Dedifferentiated amniotic fluid mesenchymal stem cell (primary cell): ENCODE measurements at regions not wholly inside any gene's neighbourhood (a gene's known extent, or its start where the extent isn't known, plus 50 kb on each side); places are given as distances from the start of the nearest gene placed in this dataset.
"Not testable (repeated sequence)": the region's sequence is repeated elsewhere in the genome, so short reads cannot be mapped to it uniquely, and the experiment has no call there.

Experiments
- DNase-seq: peaks from one replicate; pipeline ENCODE4 v3.0.0-alpha.2; 2016; ENCODE audit errors: extremely low spot score

GRCh38 chr2:193496786-193497185 lies 1302.1 kb upstream of the TMEFF2 start:
- no peak for DNase-seq

DNA sequence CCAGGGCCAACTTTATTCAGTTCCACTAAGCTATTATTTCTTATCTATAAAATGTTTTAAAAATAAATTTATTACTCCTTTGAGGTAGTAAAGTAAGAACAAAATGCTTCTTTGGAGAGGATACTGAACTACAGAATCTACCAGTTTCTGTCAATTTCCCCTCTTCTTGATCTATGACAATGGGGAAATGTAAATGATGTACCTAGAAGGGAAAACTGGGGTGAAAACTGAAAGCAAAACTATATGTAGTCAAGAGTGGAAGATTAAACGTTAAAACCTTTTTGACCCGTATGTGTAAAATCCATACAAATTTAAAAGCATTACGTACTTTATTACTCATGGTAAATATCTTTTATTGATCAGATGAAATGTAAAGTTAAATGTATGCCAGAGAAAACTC lies 1287.8 kb upstream of the TMEFF2 start:
- DNase-seq, result no peak

DNA sequence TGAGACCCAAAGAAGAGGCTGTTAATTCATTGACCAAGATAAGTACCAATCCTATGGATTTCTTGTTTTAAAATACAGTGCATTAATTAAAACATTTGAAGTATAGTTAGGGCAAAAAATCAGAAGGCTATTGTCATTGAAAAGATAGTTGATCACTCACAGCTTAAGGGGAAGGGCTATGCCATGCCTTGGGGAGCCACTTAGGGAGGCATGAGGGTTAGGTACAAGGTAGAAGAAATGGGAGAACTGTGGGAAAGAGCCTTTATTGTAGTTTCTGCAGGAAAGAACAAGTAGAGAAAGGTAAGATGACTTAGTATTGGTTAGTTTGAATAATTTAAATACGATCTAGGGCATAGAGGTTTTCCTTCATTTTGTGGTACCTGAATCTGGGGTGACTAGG lies 1285.5 kb upstream of the TMEFF2 start:
- no peak for DNase-seq

DNA sequence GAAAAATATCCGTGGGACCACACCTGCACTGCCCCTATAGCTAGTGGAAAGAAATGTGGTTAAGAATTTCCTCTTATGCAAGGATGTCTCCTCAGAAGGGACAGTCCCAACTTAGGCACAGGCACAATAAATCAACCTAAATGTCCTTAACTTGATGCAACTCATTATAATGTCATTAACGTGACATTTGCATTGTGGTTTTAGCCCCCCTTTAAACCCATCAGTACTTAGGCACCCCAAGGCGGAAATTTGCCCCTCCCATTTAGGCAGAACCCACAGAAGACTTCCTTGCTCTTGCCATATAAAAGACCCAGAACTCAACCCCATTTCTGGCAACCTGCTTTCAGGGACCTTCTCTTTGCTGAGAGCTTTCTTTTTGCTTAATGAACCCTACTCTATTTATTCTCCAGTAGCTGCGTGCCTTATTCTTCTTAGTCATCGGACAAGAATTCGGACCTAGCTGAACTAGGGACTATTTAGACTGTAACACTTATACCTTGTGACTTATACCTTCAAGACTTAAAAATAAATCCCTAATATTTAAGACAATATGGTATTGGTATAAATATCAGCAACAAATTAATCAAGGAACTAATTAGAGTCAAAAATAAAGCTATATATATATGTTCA lies 1281.6 kb upstream of the TMEFF2 start:
- no peak for DNase-seq

DNA sequence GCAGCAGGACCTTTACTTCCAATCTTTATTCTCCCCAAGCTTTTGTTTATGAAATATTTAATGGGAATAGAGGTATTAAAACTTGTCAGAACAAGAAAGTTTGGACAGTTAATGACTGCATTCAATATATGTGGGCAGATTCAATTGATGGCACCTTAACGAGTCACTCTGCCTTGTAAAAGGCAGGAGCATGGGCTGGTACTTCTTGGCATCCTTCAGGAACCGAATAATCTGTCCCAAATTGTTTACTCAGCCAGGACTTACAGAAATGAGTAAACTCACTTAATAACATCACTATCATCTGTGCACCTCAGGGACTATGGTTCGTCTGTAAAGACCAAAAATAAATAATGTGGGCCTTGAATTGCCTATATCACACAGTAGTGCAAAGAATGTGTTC lies 1280.3 kb upstream of the TMEFF2 start:
- no peak for DNase-seq

DNA sequence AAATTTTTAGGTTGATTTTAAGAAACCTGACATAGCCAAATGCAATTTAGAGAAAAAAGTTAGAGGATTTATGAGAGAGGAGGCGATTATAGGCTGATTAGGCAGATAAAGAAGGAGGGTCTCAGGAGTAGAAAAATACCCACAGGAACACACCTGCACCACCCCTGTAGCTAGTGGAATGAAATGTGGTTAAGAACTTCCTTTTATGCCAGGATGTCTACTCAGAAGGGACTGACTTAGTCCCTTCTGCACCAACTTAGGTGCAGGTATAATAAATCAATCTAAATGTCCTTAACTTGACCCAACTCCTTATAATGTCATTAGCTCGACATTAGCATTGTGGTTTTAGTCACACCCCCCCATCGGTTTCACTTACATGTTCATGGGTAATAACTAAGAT lies 1274.5 kb upstream of the TMEFF2 start:
- DNase-seq, result no peak

DNA sequence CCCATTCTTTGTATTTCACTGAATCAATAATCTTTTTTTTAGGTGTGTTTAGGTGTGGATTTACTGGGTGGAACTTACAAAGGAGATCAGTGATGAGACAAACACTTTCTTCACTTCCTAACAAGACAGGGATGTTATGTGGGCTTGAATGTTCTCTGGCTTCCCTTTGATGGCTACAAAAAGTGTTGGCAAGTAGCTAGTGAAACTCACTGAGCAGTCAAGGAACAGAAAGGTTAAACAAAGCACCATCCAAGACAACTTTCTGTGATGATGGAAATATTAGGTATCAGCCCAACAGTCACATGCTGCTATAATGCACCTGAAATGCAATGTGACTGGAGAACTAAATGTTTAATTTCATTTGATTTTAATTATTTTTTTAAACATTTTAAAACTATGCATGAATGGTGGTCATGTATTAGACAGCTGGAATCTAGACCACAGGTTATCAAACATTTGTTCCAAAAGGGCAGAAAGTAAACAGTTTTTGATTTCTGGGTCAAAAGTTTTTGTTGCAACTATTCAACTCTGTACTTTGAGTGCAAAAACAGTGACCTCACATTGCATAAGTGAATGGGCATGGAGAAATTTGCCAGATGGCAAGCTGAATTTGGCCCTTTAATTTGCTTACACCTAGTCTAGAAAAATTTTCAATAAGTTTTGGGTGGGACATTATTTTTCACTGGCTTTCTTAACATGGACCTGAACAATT lies 1272.7 kb upstream of the TMEFF2 start:
- DNase-seq, result no peak

DNA sequence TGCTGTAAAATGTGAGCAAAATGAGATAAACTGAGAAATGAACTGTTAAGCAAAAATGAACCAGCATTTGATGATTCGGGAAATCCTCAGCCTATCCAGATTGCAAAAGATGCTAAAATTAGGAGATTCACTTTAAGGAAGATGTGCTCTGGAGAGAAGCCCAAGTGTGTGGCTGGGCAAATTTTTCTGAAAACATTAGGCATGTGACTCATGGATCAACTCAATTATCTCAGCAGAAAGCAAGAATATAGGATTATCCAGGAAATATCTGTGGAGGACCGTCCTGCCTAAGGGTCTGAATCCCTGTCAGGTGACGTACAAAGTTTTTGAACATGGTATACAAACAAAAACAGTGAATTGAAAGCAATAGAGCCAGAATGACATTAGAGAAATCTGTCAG lies 1268.3 kb upstream of the TMEFF2 start:
- no peak for DNase-seq

GRCh38 chr2:193462411-193462810 lies 1267.7 kb upstream of the TMEFF2 start:
- peak; percentile 22 for DNase-seq

GRCh38 chr2:193461431-193461934 lies 1266.8 kb upstream of the TMEFF2 start:
- peak; percentile 30 for DNase-seq

DNA sequence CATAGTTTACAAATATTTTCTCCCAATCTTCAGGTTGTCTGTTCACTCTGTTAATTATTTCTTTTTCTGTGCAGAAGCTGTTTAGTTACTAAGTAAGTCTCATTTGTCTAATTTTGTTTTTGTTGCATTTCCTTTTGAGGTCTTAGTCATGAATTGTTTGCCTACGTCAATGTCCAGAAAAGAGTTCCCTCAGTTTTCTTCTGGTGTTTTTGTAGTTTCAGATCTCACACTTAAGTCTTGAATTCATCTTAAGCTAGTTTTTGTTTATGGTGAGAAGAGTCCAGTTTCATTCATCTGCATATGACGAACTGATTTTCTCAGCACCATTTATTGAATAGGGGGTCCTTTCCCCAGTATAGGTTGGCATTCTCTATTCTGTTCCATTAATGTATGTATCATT lies 1252.2 kb upstream of the TMEFF2 start:
- no peak for DNase-seq

GRCh38 chr2:193442293-193442692 lies 1247.6 kb upstream of the TMEFF2 start:
- DNase-seq, result no peak

- no peak for DNase-seq
Measured at GRCh38 chr2:193428336-193428818, 1233.6 kb upstream of the TMEFF2 start.

DNA sequence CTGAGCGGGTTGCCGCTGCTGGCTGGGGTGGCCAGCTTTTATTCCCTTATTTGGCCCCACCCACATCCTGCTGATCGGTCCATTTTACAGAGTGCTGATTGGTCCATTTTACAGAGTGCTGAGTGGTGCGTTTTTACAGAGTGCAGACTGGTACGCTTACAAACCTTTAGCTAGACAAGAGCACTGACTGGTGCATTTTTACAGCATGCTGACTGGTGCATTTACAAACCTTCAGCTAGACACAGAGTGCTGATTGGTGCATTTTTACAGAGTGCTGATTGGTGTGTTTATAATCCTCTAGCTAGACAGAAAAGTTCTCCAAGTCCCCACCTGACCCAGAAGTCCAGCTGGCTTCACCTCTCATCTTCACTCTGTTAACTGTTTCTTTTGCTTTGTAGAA lies 1217.6 kb upstream of the TMEFF2 start:
- not testable (repeated sequence) for DNase-seq

DNA sequence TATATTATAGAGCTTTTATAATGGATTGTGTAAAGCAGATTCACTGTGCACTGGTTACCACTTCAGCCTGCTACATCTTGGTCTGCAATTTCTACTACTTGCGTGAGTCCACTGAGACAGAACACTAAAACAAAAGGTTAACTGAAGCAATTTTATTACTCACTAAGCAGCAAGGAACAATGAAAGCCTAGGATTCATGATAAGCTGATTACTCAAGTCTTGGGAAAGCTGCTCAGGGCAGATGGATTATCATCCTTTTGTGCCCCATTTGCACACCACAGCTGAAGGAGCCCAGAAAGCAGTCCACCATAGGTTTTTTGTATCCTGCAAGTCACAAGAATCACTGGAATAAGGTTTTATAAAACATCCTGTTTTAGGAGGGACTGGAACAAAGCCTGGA lies 1215.2 kb upstream of the TMEFF2 start:
- no peak for DNase-seq

- DNase-seq, result no peak
Measured at GRCh38 chr2:193382583-193382982, 1187.8 kb upstream of the TMEFF2 start.

- no peak for DNase-seq
Measured at GRCh38 chr2:193377789-193378188, 1183.1 kb upstream of the TMEFF2 start.

DNA sequence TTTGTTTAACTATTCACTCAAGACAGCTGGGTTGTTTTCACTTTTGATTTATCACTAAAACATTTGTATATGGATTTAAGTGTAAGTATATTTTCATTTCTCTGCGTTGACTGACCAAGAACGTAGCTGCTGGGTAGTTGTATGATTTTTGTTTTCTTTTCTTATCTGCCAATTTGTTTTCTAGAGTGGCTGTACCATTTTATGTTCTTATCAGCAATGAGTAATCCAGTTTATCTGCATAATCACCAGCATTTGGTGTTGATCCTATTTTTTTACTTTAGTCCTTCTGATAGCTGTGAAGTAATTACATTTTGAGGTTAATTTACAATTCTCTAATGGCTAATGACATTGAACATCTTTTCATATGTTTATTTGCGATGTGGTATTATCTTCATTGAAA lies 1178.4 kb upstream of the TMEFF2 start:
- no peak for DNase-seq

DNA sequence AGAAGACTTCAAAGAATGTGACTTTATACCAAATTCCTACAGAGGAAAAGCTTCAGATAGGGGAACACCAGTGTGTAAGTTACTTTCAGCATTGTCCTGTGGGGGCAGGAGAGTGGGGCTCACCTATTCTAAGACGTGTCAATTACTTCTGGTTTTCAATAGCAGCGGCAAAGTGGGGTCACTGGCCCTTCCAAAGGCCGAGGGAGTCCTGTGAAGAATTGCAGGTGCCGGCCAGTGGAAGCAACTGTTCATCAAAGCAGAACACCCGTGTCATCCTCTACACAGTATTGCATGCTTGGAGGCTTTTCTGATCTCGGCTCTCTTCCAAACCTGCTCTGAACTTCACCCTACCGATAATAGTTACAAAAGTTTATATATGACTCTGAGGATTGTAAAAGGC lies 1176.5 kb upstream of the TMEFF2 start:
- DNase-seq, result no peak

DNA sequence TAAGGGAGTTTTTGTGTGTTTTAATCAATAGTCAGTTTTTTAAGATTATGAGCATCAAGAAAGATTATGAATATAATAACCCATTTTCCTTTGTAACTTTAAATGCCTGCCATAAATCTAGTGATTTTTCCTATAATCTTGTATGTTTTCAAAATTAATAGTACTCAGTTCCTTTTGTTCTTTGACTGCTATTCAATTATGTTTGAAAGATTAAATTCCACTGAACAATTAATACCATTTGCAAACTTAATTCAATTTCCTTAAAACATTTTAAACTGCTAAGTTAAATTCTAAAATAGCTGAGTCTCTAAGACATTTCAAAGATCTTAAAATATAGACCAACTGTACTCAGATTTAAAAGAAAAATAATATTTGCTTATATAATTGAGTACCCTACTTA lies 1173.9 kb upstream of the TMEFF2 start:
- no peak for DNase-seq

DNA sequence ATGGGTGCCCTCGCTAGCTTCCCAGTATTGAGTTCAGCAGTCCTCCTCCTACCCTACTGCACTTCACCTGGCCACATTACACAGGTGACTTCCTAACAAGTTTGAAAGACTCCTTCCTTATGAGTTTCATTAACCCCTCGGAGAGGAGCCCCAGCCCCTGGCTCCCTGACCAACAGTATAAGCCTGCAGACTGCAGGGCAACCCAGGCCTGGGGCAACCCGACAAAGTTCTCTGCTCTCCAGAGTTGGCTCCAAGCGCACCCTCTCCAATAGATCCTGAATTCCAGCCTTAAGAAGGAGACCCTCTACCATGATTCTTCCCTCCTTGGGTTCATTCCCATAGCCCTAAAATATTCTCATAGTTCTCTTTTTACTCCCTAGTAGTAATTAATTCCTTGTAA lies 1162.8 kb upstream of the TMEFF2 start:
- no peak for DNase-seq

DNA sequence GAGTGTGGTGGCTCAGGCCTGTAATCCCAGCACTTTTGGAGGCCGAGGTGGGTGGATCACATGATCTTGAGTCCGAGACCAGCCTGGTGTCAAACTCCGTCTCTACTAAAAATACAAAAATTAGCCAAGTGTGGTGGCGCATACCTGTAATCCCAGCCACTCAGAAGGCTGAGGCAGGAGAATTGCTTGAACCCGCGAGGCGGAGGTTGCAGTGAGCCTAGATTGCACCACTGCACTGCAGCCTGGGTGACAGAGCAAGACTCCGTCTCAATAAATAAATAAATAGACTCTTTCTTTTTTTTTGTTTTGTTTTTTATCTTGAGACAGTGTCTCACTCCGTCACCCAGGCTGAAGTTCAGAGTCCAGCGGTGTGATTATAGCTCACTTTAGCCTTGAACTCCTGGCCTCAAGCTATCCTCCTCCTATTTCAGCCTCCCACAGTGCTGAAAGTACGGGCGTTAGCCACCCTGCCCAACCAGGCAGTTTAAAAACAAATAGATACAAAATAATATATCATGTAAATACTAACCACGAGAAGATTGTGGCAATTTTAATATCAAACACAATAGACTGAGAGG lies 1158.0 kb upstream of the TMEFF2 start:
- DNase-seq, result not testable (repeated sequence)

- DNase-seq, result no peak
Measured at GRCh38 chr2:193350509-193350908, 1155.8 kb upstream of the TMEFF2 start.
